ENCODE measurements at regions not wholly inside any gene's neighbourhood (a gene's known extent, or its start where the extent isn't known, plus 50 kb on each side); places are given as distances from the start of the nearest gene placed in this dataset.

GRCh38 chr15:35168464-35168863, 83.4 kb upstream of the NANOGP8 start:
- Histone ChIP-seq H3K27me3 (ENCODE audit: control insufficient read depth, insufficient read depth, low read length) (no peaks in the 10 kb centered on the region), H3K36me3 (ENCODE audit: control insufficient read depth, insufficient read depth, low read length) (no peaks in the 10 kb centered on the region), H3K9ac (no peak overlapping the region), H3K4me1 (no peaks in the 10 kb centered on the region), H2AFZ (no peak overlapping the region), H3K9me3 (ENCODE audit: control insufficient read depth, low read length) (no peaks in the 10 kb centered on the region), H3K4me3 (ENCODE audit: low read depth, low read length) (no peak overlapping the region), H3K4me2 (ENCODE audit: low read length) (no peak overlapping the region), H3K27ac (no peak overlapping the region), H3K79me2 (no peaks in the 10 kb centered on the region)
- no peak for TF ChIP-seq CTCF (IDR thresholded peaks at IDR 0.05)

GRCh38 chr15:35167675-35168074, 82.6 kb upstream of the NANOGP8 start:
- H3K9ac ChIP-seq, result no peak overlapping the region
- H3K27me3 ChIP-seq (ENCODE audit: control insufficient read depth, insufficient read depth, low read length), result no peaks in the 10 kb centered on the region
- H2AFZ ChIP-seq, result no peak overlapping the region
- no peak overlapping the region for H3K27ac ChIP-seq
- no peaks in the 10 kb centered on the region for H3K79me2 ChIP-seq
- H3K4me2 ChIP-seq (ENCODE audit: low read length), result no peak overlapping the region
- H3K9me3 ChIP-seq (ENCODE audit: control insufficient read depth, low read length), result no peaks in the 10 kb centered on the region
- H3K4me1 ChIP-seq, result no peaks in the 10 kb centered on the region
- H3K4me3 ChIP-seq (ENCODE audit: low read depth, low read length), result no peak overlapping the region
- H3K36me3 ChIP-seq (ENCODE audit: control insufficient read depth, insufficient read depth, low read length), result no peaks in the 10 kb centered on the region
- TF ChIP-seq CTCF (IDR thresholded peaks at IDR 0.05), result no peak

- no peaks in the 10 kb centered on the region for H3K9me3 ChIP-seq (ENCODE audit: control insufficient read depth, low read length)
- H3K9ac ChIP-seq, result no peak overlapping the region
- no peaks in the 10 kb centered on the region for H3K4me1 ChIP-seq
- no peak overlapping the region for H3K27ac ChIP-seq
- no peaks in the 10 kb centered on the region for H3K79me2 ChIP-seq
- H3K36me3 ChIP-seq (ENCODE audit: control insufficient read depth, insufficient read depth, low read length), result no peaks in the 10 kb centered on the region
- no peak overlapping the region for H3K4me2 ChIP-seq (ENCODE audit: low read length)
- H2AFZ ChIP-seq, result no peak overlapping the region
- H3K27me3 ChIP-seq (ENCODE audit: control insufficient read depth, insufficient read depth, low read length), result no peaks in the 10 kb centered on the region
- H3K4me3 ChIP-seq (ENCODE audit: low read depth, low read length), result no peak overlapping the region
- no peak for TF ChIP-seq CTCF (IDR thresholded peaks at IDR 0.05)
Observed at GRCh38 chr15:35166730-35167359, 81.8 kb upstream of the NANOGP8 start.

- Histone ChIP-seq H3K27ac (no peak overlapping the region), H2AFZ (no peak overlapping the region), H3K9ac (no peak overlapping the region), H3K79me2 (no peaks in the 10 kb centered on the region), H3K4me2 (ENCODE audit: low read length) (no peak overlapping the region), H3K9me3 (ENCODE audit: control insufficient read depth, low read length) (no peaks in the 10 kb centered on the region), H3K4me1 (no peaks in the 10 kb centered on the region), H3K36me3 (ENCODE audit: control insufficient read depth, insufficient read depth, low read length) (no peaks in the 10 kb centered on the region), H3K27me3 (ENCODE audit: control insufficient read depth, insufficient read depth, low read length) (no peaks in the 10 kb centered on the region), H3K4me3 (ENCODE audit: low read depth, low read length) (no peak overlapping the region)
- no peak for TF ChIP-seq CTCF (IDR thresholded peaks at IDR 0.05)
Observed at GRCh38 chr15:35161694-35162093, 76.6 kb upstream of the NANOGP8 start.

- Histone ChIP-seq H3K4me2 (ENCODE audit: low read length) (no peak overlapping the region), H3K4me1 (no peaks in the 10 kb centered on the region), H3K36me3 (ENCODE audit: control insufficient read depth, insufficient read depth, low read length) (no peaks in the 10 kb centered on the region), H3K9me3 (ENCODE audit: control insufficient read depth, low read length) (no peaks in the 10 kb centered on the region), H3K27me3 (ENCODE audit: control insufficient read depth, insufficient read depth, low read length) (no peaks in the 10 kb centered on the region), H2AFZ (no peak overlapping the region), H3K79me2 (no peaks in the 10 kb centered on the region), H3K4me3 (ENCODE audit: low read depth, low read length) (no peak overlapping the region), H3K27ac (no peak overlapping the region), H3K9ac (no peak overlapping the region)
- no peak for TF ChIP-seq CTCF (IDR thresholded peaks at IDR 0.05)
Observed at GRCh38 chr15:35159170-35159569, 74.1 kb upstream of the NANOGP8 start.
